H1 (cell line): ENCODE measurements at regions not wholly inside any gene's neighbourhood (a gene's known extent, or its start where the extent isn't known, plus 50 kb on each side); places are given as distances from the start of the nearest gene placed in this dataset.

Experiments used
- CTCF ChIA-PET: fragments of 300-600 bp; sonication (Branson Sonifier 250); formaldehyde crosslinking; loops from one replicate; lab custom pipeline; 2021; ENCODE audit not compliant: partially characterized antibody; lab: Charles Lee
- POLR2A ChIA-PET: fragments of 300-600 bp; sonication (Branson Sonifier 250); formaldehyde crosslinking; loops from one replicate; lab custom pipeline; 2021; ENCODE audit warnings: inconsistent platforms; ENCODE audit not compliant: partially characterized antibody; lab: Charles Lee
- DNase-seq, 2 experiments: peaks; one replicate each; pipeline versions ENCODE4 v3.0.0 to v3.0.0-alpha.2; 2010 to 2022; ENCODE audit warnings: low spot score in 2 of 2, low read depth in 1 of 2, mixed read lengths in 1 of 2
- FAIRE-seq: peaks from 2 replicates; lab custom pipeline; 2011; peaks lifted over from hg19 to GRCh38; lab: Jason Lieb, UNC
- H2AFZ ChIP-seq: 2 replicates; pipeline ENCODE4 v1.8.1; 2012; ENCODE audit warnings: low read length, inconsistent platforms
- H2AK5ac ChIP-seq: 2 replicates; pipeline ENCODE4 v1.6.1; 2013; ENCODE audit warnings: low read depth, low read length
- H2BK120ac ChIP-seq: replicated peaks from 2 replicates; pipeline ENCODE3; 2013; ENCODE audit warnings: low read depth, low read length, inconsistent platforms
- H2BK12ac ChIP-seq: 2 replicates; pipeline ENCODE4 v1.6.1; 2013; ENCODE audit warnings: low read depth, low read length
- H2BK15ac ChIP-seq: 2 replicates; pipeline ENCODE4 v1.6.1; 2013; ENCODE audit warnings: low read length
- H2BK20ac ChIP-seq: 2 replicates; pipeline ENCODE4 v1.6.1; 2013; ENCODE audit warnings: low read length
- H2BK5ac ChIP-seq: 2 replicates; pipeline ENCODE4 v1.6.1; 2013; ENCODE audit warnings: low read depth, low read length
- H3K14ac ChIP-seq: 2 replicates; pipeline ENCODE4 v1.6.1; 2013; ENCODE audit warnings: inconsistent platforms; ENCODE audit not compliant: insufficient read length
- H3K18ac ChIP-seq: 2 replicates; pipeline ENCODE4 v1.6.1; 2013; ENCODE audit warnings: low read length; ENCODE audit errors: extremely low read depth
- H3K23ac ChIP-seq: 2 replicates; pipeline ENCODE4 v1.6.1; 2013; ENCODE audit warnings: inconsistent platforms; ENCODE audit not compliant: insufficient read length
- H3K23me2 ChIP-seq: 2 replicates; pipeline ENCODE4 v1.6.1; 2013; ENCODE audit warnings: low read depth, low read length
- H3K27ac ChIP-seq: 2 replicates; pipeline ENCODE4 v1.6.1; 2011; ENCODE audit warnings: low read depth, low read length, inconsistent platforms
- H3K27me3 ChIP-seq, 4 experiments: replicated peaks in 1 of 4; 1 replicate in 1 of 4; 2 replicates in 3 of 4; pipeline versions ENCODE4 v1.6.1 to v1.8.1; 2011 to 2013; ENCODE audit warnings: low read length in 3 of 4, mild to moderate bottlenecking in 3 of 4, inconsistent platforms in 2 of 4, mixed read lengths in 2 of 4, moderate library complexity in 1 of 4; ENCODE audit not compliant: control insufficient read depth in 3 of 4, insufficient read depth in 3 of 4; ENCODE audit errors: extremely low read depth in 1 of 4
- H3K36me3 ChIP-seq, 4 experiments: 2 replicates each; pipeline versions ENCODE4 v1.6.1 to v1.8.1; 2011 to 2013; ENCODE audit warnings: mild to moderate bottlenecking in 4 of 4, low read length in 3 of 4, moderate library complexity in 2 of 4, control low read depth in 1 of 4, inconsistent platforms in 1 of 4; ENCODE audit not compliant: insufficient read depth in 4 of 4, control insufficient read depth in 2 of 4
- H3K4ac ChIP-seq: replicated peaks from 2 replicates; pipeline ENCODE3; 2013; ENCODE audit warnings: low read length, low read depth, mixed read lengths, inconsistent platforms; ENCODE audit not compliant: insufficient read length
- H3K4me1 ChIP-seq, 4 experiments: replicated peaks in 1 of 4; 1 replicate in 1 of 4; 2 replicates in 3 of 4; pipeline versions ENCODE4 v1.6.1 to v1.8.1; 2011 to 2013; ENCODE audit warnings: low read length in 3 of 4, inconsistent platforms in 2 of 4, mixed read lengths in 1 of 4; ENCODE audit not compliant: insufficient read depth in 4 of 4, control insufficient read depth in 3 of 4
- H3K4me2 ChIP-seq, 2 experiments: 2 replicates each; pipeline versions ENCODE4 v1.6.1 to v1.8.1; 2011 to 2013; ENCODE audit warnings: low read depth in 2 of 2, low read length in 2 of 2, control low read depth in 1 of 2, inconsistent platforms in 1 of 2, mild to moderate bottlenecking in 1 of 2; ENCODE audit not compliant: insufficient read depth in 1 of 2
- H3K4me3 ChIP-seq, 4 experiments: fragments of 200-600, 300-600 bp in 1 of 4; sonication (generic), shearing (Covaris generic), sonication (Bioruptor Twin) in 1 of 4; 2 replicates each; pipeline versions ENCODE4 v1.5.1 to v1.8.1; 2011 to 2016; ENCODE audit warnings: low read length in 4 of 4, low read depth in 3 of 4, control low read depth in 2 of 4, inconsistent platforms in 2 of 4, mild to moderate bottlenecking in 2 of 4, mixed read lengths in 1 of 4, moderate library complexity in 1 of 4; ENCODE audit not compliant: insufficient read depth in 2 of 4; ENCODE audit errors: extremely low read depth in 1 of 4
- H3K56ac ChIP-seq: replicated peaks from 2 replicates; pipeline ENCODE3; 2013; ENCODE audit warnings: low read depth, mild to moderate bottlenecking, mixed read lengths, low read length, inconsistent platforms; ENCODE audit not compliant: insufficient read length
- H3K79me1 ChIP-seq: 2 replicates; pipeline ENCODE4 v1.6.1; 2013; ENCODE audit warnings: low read depth, low read length, control low read depth
- H3K79me2 ChIP-seq, 2 experiments: 2 replicates each; pipeline versions ENCODE4 v1.6.1 to v1.8.1; 2012 to 2013; ENCODE audit warnings: low read length in 2 of 2, mild to moderate bottlenecking in 2 of 2, inconsistent platforms in 1 of 2; ENCODE audit not compliant: insufficient read depth in 2 of 2, control insufficient read depth in 1 of 2
- H3K9ac ChIP-seq, 4 experiments: replicated peaks in 1 of 4; 1 replicate in 1 of 4; 2 replicates in 3 of 4; pipeline versions ENCODE4 v1.6.1 to v1.8.1; 2011 to 2013; ENCODE audit warnings: low read depth in 3 of 4, low read length in 3 of 4, control low read depth in 2 of 4, mild to moderate bottlenecking in 2 of 4, moderate library complexity in 2 of 4, inconsistent platforms in 1 of 4; ENCODE audit errors: extremely low read depth in 1 of 4
- H3K9me3 ChIP-seq, 2 experiments: 2 replicates each; pipeline versions ENCODE4 v1.6.1 to v1.8.1; 2012 to 2013; ENCODE audit warnings: mild to moderate bottlenecking in 2 of 2, moderate library complexity in 2 of 2, control low read depth in 1 of 2, inconsistent platforms in 1 of 2, low read depth in 1 of 2, low read length in 1 of 2, mixed read lengths in 1 of 2; ENCODE audit not compliant: insufficient read depth in 2 of 2
- H4K20me1 ChIP-seq, 2 experiments: replicated peaks in 1 of 2; 2 replicates each; pipeline versions ENCODE3 to v1.8.1; 2011 to 2013; ENCODE audit warnings: inconsistent platforms in 2 of 2, low read length in 2 of 2, mild to moderate bottlenecking in 1 of 2; ENCODE audit not compliant: insufficient read depth in 2 of 2, control insufficient read depth in 1 of 2
- H4K5ac ChIP-seq: 2 replicates; pipeline ENCODE4 v1.6.1; 2013; ENCODE audit warnings: low read length, low read depth, mixed read lengths, inconsistent platforms; ENCODE audit not compliant: insufficient read length
- H4K8ac ChIP-seq: 2 replicates; pipeline ENCODE4 v1.8.0; 2013; ENCODE audit warnings: mild to moderate bottlenecking, moderate library complexity, low read length, inconsistent platforms; ENCODE audit not compliant: insufficient read depth; ENCODE audit errors: extremely low read depth
- H4K91ac ChIP-seq: replicated peaks from 2 replicates; pipeline ENCODE3; 2013; ENCODE audit warnings: low read length, mixed read lengths, inconsistent platforms; ENCODE audit not compliant: insufficient read length
- BRCA1 ChIP-seq: IDR thresholded peaks from 2 replicates; pipeline ENCODE4 v1.6.1; 2012; ENCODE audit warnings: low read depth, low read length, improper control_type of control experiment
- CEBPB ChIP-seq: IDR thresholded peaks from 2 replicates; pipeline ENCODE4 v1.6.1; 2012; ENCODE audit warnings: low read depth, low read length
- NRF1 ChIP-seq: IDR thresholded peaks from 2 replicates; pipeline ENCODE4 v1.6.1; 2011; ENCODE audit warnings: mild to moderate bottlenecking, low read depth, low read length, improper control_type of control experiment
- POLR2A ChIP-seq, 2 experiments: IDR thresholded peaks; 1 replicate in 1 of 2; 2 replicates in 1 of 2; pipeline ENCODE4 v1.6.1; 2011; ENCODE audit warnings: low read depth in 2 of 2, low read length in 2 of 2, mild to moderate bottlenecking in 2 of 2; ENCODE audit errors: control extremely low read depth in 1 of 2
- POLR2AphosphoS5 ChIP-seq: IDR thresholded peaks from 2 replicates; pipeline ENCODE4 v1.6.1; 2011; ENCODE audit warnings: low read depth, low read length
- RXRA ChIP-seq: IDR thresholded peaks from 2 replicates; pipeline ENCODE4 v1.6.1; 2011; ENCODE audit warnings: low read depth, mild to moderate bottlenecking, low read length, moderate library complexity; ENCODE audit not compliant: insufficient read depth
- SIRT6 ChIP-seq: IDR thresholded peaks from one replicate; pipeline ENCODE4 v1.7.1; 2012; ENCODE audit warnings: low read length, inconsistent platforms
- WGBS, 2 experiments: shearing (Covaris generic) in 1 of 2; methylation state at CpG; one replicate each; pipeline versions ENCODE4 v1.1.6 to v1.1.7; 2013 to 2015; ENCODE audit warnings: low lambda C conversion rate in 2 of 2, mixed read lengths in 2 of 2, inconsistent platforms in 1 of 2, low coverage in 1 of 2, missing lambda C conversion rate in 1 of 2; ENCODE audit not compliant: insufficient replicate concordance in 2 of 2, insufficient coverage in 1 of 2, insufficient read length in 1 of 2; ENCODE audit errors: extremely low coverage in 1 of 2, missing lambda C conversion rate in 1 of 2; 5-methylcytosine and 5-hydroxymethylcytosine counted together

DNA sequence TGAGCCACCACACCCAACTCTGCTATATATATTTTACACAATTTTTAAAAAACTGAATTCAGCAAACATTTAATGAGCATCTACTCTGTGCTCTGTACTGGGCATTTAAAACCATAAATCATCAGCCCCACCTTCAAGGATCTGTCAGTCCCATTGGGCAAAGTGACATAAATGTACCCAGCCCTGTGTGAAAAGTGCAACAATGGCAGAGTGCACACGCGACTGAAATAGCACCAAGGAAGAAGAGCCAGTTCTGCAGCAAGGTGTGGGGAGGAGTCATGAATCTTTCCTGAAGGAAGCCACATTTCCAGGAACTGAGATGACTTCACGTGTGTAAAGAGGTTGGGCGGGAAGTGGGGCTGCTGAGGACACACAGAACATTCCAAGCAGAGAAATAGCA lies 111.5 kb upstream of the ATP6AP2 start:
- DNase-seq: no peak
- H3K4me3 ChIP-seq: no peak overlapping the region
- H3K9ac ChIP-seq: no peak overlapping the region
- ChIA-PET POLR2A (no interaction called here), CTCF (interaction anchor here (0.9 to 2.0 kb wide), 4 partner anchors 67 to 103 kb away, joined by 3 to 6 read pairs (median 4); no protein-coding TSS in a partner anchor)
- H2AFZ ChIP-seq: no peak overlapping the region
- WGBS, 2 experiments: 88% methylated on average over 4 of the region's 4 CpGs; no CpG with 5 or more reads in 1 of the 2 experiments
- TF ChIP-seq SIRT6: no peak
- TF ChIP-seq RXRA: no peak
- no peak for TF ChIP-seq POLR2A (IDR thresholded peaks at IDR 0.05; ENCODE audit: control extremely low read depth in 1 of 2, low read depth in 2 of 2, low read length in 2 of 2)
- TF ChIP-seq CEBPB: no peak
- TF ChIP-seq NRF1: no peak
- TF ChIP-seq BRCA1: no peak
- TF ChIP-seq POLR2AphosphoS5: no peak
- H2BK20ac ChIP-seq: no peak overlapping the region
- no peak overlapping the region for H4K8ac ChIP-seq
- H3K36me3 ChIP-seq: no peaks in the 10 kb centered on the region
- no peak overlapping the region for H2BK15ac ChIP-seq
- no peak overlapping the region for H3K56ac ChIP-seq
- no peak overlapping the region for H2BK120ac ChIP-seq
- H3K18ac ChIP-seq: no peak overlapping the region
- no peaks in the 10 kb centered on the region for H3K23me2 ChIP-seq
- no peaks in the 10 kb centered on the region for H3K79me1 ChIP-seq
- no peak overlapping the region for H3K4ac ChIP-seq
- H4K5ac ChIP-seq: no peak overlapping the region
- no peaks in the 10 kb centered on the region for H3K9me3 ChIP-seq
- H4K20me1 ChIP-seq: no peaks in the 10 kb centered on the region
- H2AK5ac ChIP-seq: no peak overlapping the region
- H3K14ac ChIP-seq: no peak overlapping the region
- no peaks in the 10 kb centered on the region for H3K27me3 ChIP-seq
- FAIRE-seq: no peak
- no peak overlapping the region for H3K27ac ChIP-seq
- no peak overlapping the region for H3K4me2 ChIP-seq
- H2BK12ac ChIP-seq: no peak overlapping the region
- no peak overlapping the region for H4K91ac ChIP-seq
- H2BK5ac ChIP-seq: no peak overlapping the region
- no peak overlapping the region for H3K23ac ChIP-seq
- H3K4me1 ChIP-seq: peaks cover 3 to 7% (median 6%) of the 10 kb centered on the region in 4 experiments; a peak in 4 of 7 replicates
- no peaks in the 10 kb centered on the region for H3K79me2 ChIP-seq
